CD4-positive, alpha-beta memory T cell (primary cell): ENCODE measurements at regions not wholly inside any gene's neighbourhood (a gene's known extent, or its start where the extent isn't known, plus 50 kb on each side); places are given as distances from the start of the nearest gene placed in this dataset.
A peak's percentile ranks its signal among the peaks of the same experiment; 100 is the strongest.

Experiments used
- CTCF ChIA-PET: fragments of 350-600 bp; sonication (Branson Sonifier 250); formaldehyde crosslinking; loops from one replicate; lab custom pipeline; 2021; ENCODE audit warnings: inconsistent platforms; ENCODE audit not compliant: partially characterized antibody; lab: Charles Lee
- POLR2A ChIA-PET: fragments of 350-600 bp; sonication (Branson Sonifier 250); formaldehyde crosslinking; loops from one replicate; lab custom pipeline; 2021; ENCODE audit not compliant: partially characterized antibody; lab: Charles Lee
- DNase-seq, 5 donors: peaks; one replicate each; pipeline versions ENCODE4 v3.0.0 to v3.0.0-alpha.2; 2020 to 2022; ENCODE audit warnings: mixed read lengths in 1 of 5
- H3K27ac ChIP-seq: one replicate; pipeline ENCODE4 v1.7.0; 2013; ENCODE audit warnings: low read depth, low read length
- H3K27me3 ChIP-seq: 2 replicates; pipeline ENCODE4 v1.7.0; 2013; ENCODE audit warnings: mild to moderate bottlenecking, low read length, moderate library complexity; ENCODE audit not compliant: insufficient read depth
- H3K36me3 ChIP-seq: 2 replicates; pipeline ENCODE4 v1.7.0; 2013; ENCODE audit warnings: mild to moderate bottlenecking, low read length, moderate library complexity; ENCODE audit not compliant: insufficient read depth
- H3K4me1 ChIP-seq: 2 replicates; pipeline ENCODE4 v1.7.0; 2013; ENCODE audit warnings: mild to moderate bottlenecking, low read length, moderate library complexity; ENCODE audit not compliant: insufficient read depth
- H3K4me3 ChIP-seq, 2 donors: one replicate each; pipeline ENCODE4 v1.7.0; 2013; ENCODE audit warnings: low read length in 2 of 2, mild to moderate bottlenecking in 1 of 2
- H3K9me3 ChIP-seq, 2 donors: one replicate each; pipeline ENCODE4 v1.7.0; 2013; ENCODE audit warnings: low read length in 2 of 2, control low read depth in 1 of 2; ENCODE audit not compliant: control insufficient read depth in 1 of 2
- H3K27ac Mint-ChIP-seq, 7 donors: one replicate each; pipeline ENCODE4 v1.8.0; 2020 to 2021; ENCODE audit warnings: mixed read lengths in 7 of 7, mild to moderate bottlenecking in 6 of 7, inconsistent platforms in 3 of 7, moderate library complexity in 3 of 7
- H3K27me3 Mint-ChIP-seq, 2 donors: one replicate each; pipeline ENCODE4 v1.8.0; 2020 to 2021; ENCODE audit warnings: mixed read lengths in 2 of 2
- H3K36me3 Mint-ChIP-seq, 2 donors: one replicate each; pipeline ENCODE4 v1.8.0; 2020 to 2021; ENCODE audit warnings: mixed read lengths in 2 of 2, inconsistent platforms in 1 of 2, mild to moderate bottlenecking in 1 of 2
- H3K4me1 Mint-ChIP-seq, 4 donors: one replicate each; pipeline ENCODE4 v1.8.0; 2020 to 2021; ENCODE audit warnings: mixed read lengths in 4 of 4, mild to moderate bottlenecking in 1 of 4
- H3K4me3 Mint-ChIP-seq, 8 donors: one replicate each; pipeline ENCODE4 v1.8.0; 2020 to 2021; ENCODE audit warnings: mixed read lengths in 8 of 8, mild to moderate bottlenecking in 7 of 8, moderate library complexity in 6 of 8, inconsistent platforms in 3 of 8
- H3K9me3 Mint-ChIP-seq, 8 donors: one replicate each; pipeline ENCODE4 v1.8.0; 2020 to 2021; ENCODE audit warnings: mixed read lengths in 8 of 8, mild to moderate bottlenecking in 5 of 8, inconsistent platforms in 3 of 8, moderate library complexity in 1 of 8
- intact Hi-C: fragments of 100-400 bp; cut with micrococcal nuclease; formaldehyde crosslinking; loops from one replicate; pipeline ENCODE4 v1.15.1; 2023

GRCh38 chr10:78952686-78953085 lies 116.1 kb upstream of the ZMIZ1 start:
- H3K4me3 ChIP-seq = no peak overlapping the region
- Mint-ChIP-seq H3K27me3 (no peaks in the 10 kb centered on the region), H3K9me3 (no peaks in the 10 kb centered on the region), H3K27ac (no peak overlapping the region), H3K4me1 (no peaks in the 10 kb centered on the region), H3K36me3 (no peaks in the 10 kb centered on the region), H3K4me3 (no peak overlapping the region)
- DNase-seq = no peak
- no peak overlapping the region for H3K27ac ChIP-seq
- ChIA-PET CTCF (interaction anchor here (0.7 to 1.1 kb wide), 2 partner anchors 12 to 23 kb away, joined by 3 read pairs; no protein-coding TSS in a partner anchor), POLR2A (no interaction called here)
- H3K27me3 ChIP-seq = no peaks in the 10 kb centered on the region
- no peaks in the 10 kb centered on the region for H3K36me3 ChIP-seq
- no peaks in the 10 kb centered on the region for H3K4me1 ChIP-seq
- intact Hi-C loops = no loop called here
- no peaks in the 10 kb centered on the region for H3K9me3 ChIP-seq

DNA sequence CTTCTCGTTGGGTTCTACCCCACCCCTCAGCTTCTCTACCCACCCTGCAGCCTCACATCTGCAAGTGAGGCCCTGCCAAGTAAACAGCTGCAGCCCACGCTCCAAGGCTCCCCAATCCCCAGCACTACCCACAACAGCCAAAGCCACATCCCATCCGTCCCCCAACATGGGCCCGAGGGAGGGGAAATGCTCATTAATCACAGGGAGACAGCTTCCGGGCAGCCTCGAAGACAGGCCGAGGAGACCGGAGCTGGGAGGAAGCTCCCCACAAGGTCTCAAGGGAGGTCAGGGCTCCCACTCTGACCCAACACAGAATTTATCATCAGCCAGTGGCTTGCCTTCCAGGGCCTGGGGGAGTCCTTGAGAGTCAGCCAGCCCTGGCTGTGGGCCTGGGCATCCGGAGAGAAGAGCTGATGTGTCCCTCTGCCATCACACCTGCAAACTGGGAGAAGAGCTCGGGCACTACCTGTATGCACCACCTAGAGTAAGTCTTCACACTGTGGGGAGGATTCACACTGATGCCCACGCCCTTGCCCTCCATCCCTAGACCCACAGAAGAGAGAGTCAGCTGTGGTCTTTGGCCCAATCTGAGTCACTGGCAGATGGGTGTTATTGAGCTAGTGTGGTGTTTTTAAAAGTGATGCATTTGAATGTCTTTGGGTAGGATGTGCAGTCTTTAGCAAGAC lies 115.5 kb upstream of the ZMIZ1 start:
- Histone ChIP-seq H3K36me3 (no peaks in the 10 kb centered on the region), H3K4me3 (no peak overlapping the region), H3K27me3 (no peaks in the 10 kb centered on the region), H3K4me1 (no peaks in the 10 kb centered on the region), H3K9me3 (no peaks in the 10 kb centered on the region), H3K27ac (no peak overlapping the region)
- ChIA-PET CTCF (no interaction called here), POLR2A (no interaction called here)
- no peaks in the 10 kb centered on the region for H3K27me3 Mint-ChIP-seq
- H3K4me1 Mint-ChIP-seq = peaks cover 0 to 2% (median 0%) of the 10 kb centered on the region in 4 donors
- H3K4me3 Mint-ChIP-seq = no peak overlapping the region
- no peaks in the 10 kb centered on the region for H3K9me3 Mint-ChIP-seq
- intact Hi-C loops = no loop called here
- no peak for DNase-seq
- no peak overlapping the region for H3K27ac Mint-ChIP-seq
- no peaks in the 10 kb centered on the region for H3K36me3 Mint-ChIP-seq

DNA sequence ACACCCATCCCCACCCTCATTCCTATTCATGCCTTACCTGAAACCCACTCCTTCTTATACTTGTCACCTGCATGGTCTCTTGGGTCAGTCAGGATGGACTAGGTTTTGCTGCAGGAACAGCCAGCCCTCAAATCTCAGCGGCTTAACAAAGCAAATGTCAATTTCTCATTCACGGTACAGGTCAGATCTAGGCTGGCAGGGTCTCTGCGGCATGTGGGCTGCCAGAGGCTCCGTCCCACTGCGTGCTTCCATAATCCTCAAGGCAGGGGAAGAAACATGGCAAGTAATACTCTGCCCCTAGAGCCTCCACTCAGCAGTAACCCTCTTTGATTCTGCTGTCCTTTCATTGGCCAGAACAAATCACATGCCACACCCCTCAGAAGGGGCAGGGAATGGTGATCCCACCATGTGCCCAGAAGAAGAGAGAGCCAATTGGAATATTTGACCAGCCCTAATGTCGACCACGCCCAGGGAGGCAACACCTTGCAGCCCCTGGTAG lies 114.9 kb upstream of the ZMIZ1 start:
- H3K36me3 ChIP-seq = no peaks in the 10 kb centered on the region
- Mint-ChIP-seq H3K9me3 (no peaks in the 10 kb centered on the region), H3K27ac (no peak overlapping the region), H3K36me3 (no peaks in the 10 kb centered on the region), H3K4me3 (no peak overlapping the region), H3K27me3 (no peaks in the 10 kb centered on the region), H3K4me1 (peaks cover 0 to 2% (median 0%) of the 10 kb centered on the region in 4 donors)
- intact Hi-C loops = no loop called here
- ChIA-PET POLR2A (no interaction called here), CTCF (no interaction called here)
- no peak for DNase-seq
- H3K9me3 ChIP-seq = no peaks in the 10 kb centered on the region
- H3K4me1 ChIP-seq = no peaks in the 10 kb centered on the region
- no peak overlapping the region for H3K4me3 ChIP-seq
- H3K27me3 ChIP-seq = no peaks in the 10 kb centered on the region
- no peak overlapping the region for H3K27ac ChIP-seq

- ChIA-PET CTCF (interaction anchor here (0.7 kb wide), 1 partner anchor 20 kb away, joined by 3 read pairs; no protein-coding TSS in a partner anchor), POLR2A (interaction anchor here (1.1 kb wide), 1 partner anchor 10 kb away, joined by 4 read pairs; no protein-coding TSS in a partner anchor)
- H3K27me3 ChIP-seq = no peaks in the 10 kb centered on the region
- Mint-ChIP-seq H3K4me1 (peaks cover 0 to 2% (median 0%) of the 10 kb centered on the region in 4 donors), H3K27me3 (no peaks in the 10 kb centered on the region), H3K36me3 (no peaks in the 10 kb centered on the region), H3K9me3 (no peaks in the 10 kb centered on the region), H3K4me3 (no peak overlapping the region), H3K27ac (no peak overlapping the region)
- intact Hi-C loops = no loop called here
- H3K9me3 ChIP-seq = no peaks in the 10 kb centered on the region
- no peaks in the 10 kb centered on the region for H3K36me3 ChIP-seq
- H3K4me3 ChIP-seq = no peak overlapping the region
- H3K27ac ChIP-seq = no peak overlapping the region
- DNase-seq = no peak
- no peaks in the 10 kb centered on the region for H3K4me1 ChIP-seq
These were observed 114.1 kb upstream of the ZMIZ1 start for GRCh38 chr10:78954689-78955088.

GRCh38 chr10:78955206-78955605 lies 113.6 kb upstream of the ZMIZ1 start:
- ChIA-PET POLR2A (interaction anchor here (1.1 kb wide), 1 partner anchor 11 kb away, joined by 4 read pairs; no protein-coding TSS in a partner anchor), CTCF (interaction anchor here (0.7 kb wide), 1 partner anchor 20 kb away, joined by 3 read pairs; no protein-coding TSS in a partner anchor)
- H3K9me3 ChIP-seq = no peaks in the 10 kb centered on the region
- no peaks in the 10 kb centered on the region for H3K36me3 ChIP-seq
- H3K4me1 ChIP-seq = no peaks in the 10 kb centered on the region
- Mint-ChIP-seq H3K4me1 (peaks cover 0 to 2% (median 0%) of the 10 kb centered on the region in 4 donors), H3K27me3 (no peaks in the 10 kb centered on the region), H3K9me3 (no peaks in the 10 kb centered on the region), H3K27ac (no peak overlapping the region), H3K4me3 (no peak overlapping the region), H3K36me3 (no peaks in the 10 kb centered on the region)
- no peak for DNase-seq
- H3K27ac ChIP-seq = no peak overlapping the region
- H3K27me3 ChIP-seq = no peaks in the 10 kb centered on the region
- H3K4me3 ChIP-seq = no peak overlapping the region
- intact Hi-C loops = no loop called here

- Mint-ChIP-seq H3K4me3 (no peak overlapping the region), H3K27me3 (no peaks in the 10 kb centered on the region), H3K4me1 (peaks cover 0 to 2% (median 0%) of the 10 kb centered on the region in 4 donors), H3K27ac (peak overlapping the region in 1 of 7 donors; percentile 65), H3K36me3 (no peaks in the 10 kb centered on the region), H3K9me3 (no peaks in the 10 kb centered on the region)
- no peaks in the 10 kb centered on the region for H3K36me3 ChIP-seq
- H3K4me3 ChIP-seq = no peak overlapping the region
- no peak for DNase-seq
- intact Hi-C loops = no loop called here
- no peaks in the 10 kb centered on the region for H3K9me3 ChIP-seq
- H3K4me1 ChIP-seq = no peaks in the 10 kb centered on the region
- H3K27ac ChIP-seq = no peak overlapping the region
- POLR2A ChIA-PET = no interaction called here
- no peaks in the 10 kb centered on the region for H3K27me3 ChIP-seq
- CTCF ChIA-PET = no interaction called here
These were observed 112.4 kb upstream of the ZMIZ1 start for GRCh38 chr10:78956391-78956790.

DNA sequence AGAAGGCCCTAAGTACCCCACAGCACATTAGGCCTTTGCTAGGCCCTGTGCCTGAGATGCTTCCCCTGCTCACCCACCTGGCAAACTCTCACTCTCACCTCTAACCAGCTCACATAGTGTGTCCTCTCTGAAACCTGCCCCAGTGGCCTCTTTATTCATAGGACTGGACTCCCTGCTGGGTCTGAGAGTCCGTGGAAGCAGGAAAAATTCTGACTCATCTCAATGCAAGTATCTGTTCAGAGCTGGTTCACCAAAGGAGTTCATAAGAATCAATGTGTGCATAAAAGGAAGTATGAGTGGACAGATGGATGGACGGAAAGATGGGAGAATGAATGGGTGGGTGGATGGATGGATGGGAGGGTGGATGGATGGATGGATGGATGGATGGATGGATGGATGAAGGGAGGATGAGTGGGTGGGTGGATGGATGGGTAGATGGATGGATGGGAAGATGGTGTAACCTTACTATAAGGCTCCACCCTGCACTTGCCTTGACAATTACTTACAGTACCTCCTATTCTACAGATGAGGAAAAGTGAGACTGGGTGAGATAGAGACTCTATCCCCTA lies 111.2 kb upstream of the ZMIZ1 start:
- CTCF ChIA-PET = no interaction called here
- Mint-ChIP-seq H3K9me3 (no peaks in the 10 kb centered on the region), H3K4me3 (no peak overlapping the region), H3K4me1 (peaks cover 0 to 2% (median 0%) of the 10 kb centered on the region in 4 donors), H3K36me3 (no peaks in the 10 kb centered on the region), H3K27ac (peak overlapping the region in 3 of 7 donors; percentile 58 to 66 (median 62)), H3K27me3 (no peaks in the 10 kb centered on the region)
- no peaks in the 10 kb centered on the region for H3K27me3 ChIP-seq
- no peaks in the 10 kb centered on the region for H3K4me1 ChIP-seq
- DNase-seq = no peak
- intact Hi-C loops = no loop called here
- H3K36me3 ChIP-seq = no peaks in the 10 kb centered on the region
- no peak overlapping the region for H3K4me3 ChIP-seq
- POLR2A ChIA-PET = no interaction called here
- H3K27ac ChIP-seq = no peak overlapping the region
- no peaks in the 10 kb centered on the region for H3K9me3 ChIP-seq
